HepG2 (cell line): ENCODE measurements at regions not wholly inside any gene's neighbourhood (a gene's known extent, or its start where the extent isn't known, plus 50 kb on each side); places are given as distances from the start of the nearest gene placed in this dataset.

Experiments
- ATAC-seq: fragments of 200-7000 bp; cut with Tn5 transposase; 3 replicates; pipeline ENCODE4 v1.9.1; 2020; ENCODE audit warnings: mild to moderate bottlenecking, moderate library complexity
- BruUV-seq: library from RNA; stranded (reverse); fragments of 400-500 nt; replicated peaks from 2 replicates; lab custom pipeline; 2021; lab: Mats Ljungman, UMichigan
- CTCF ChIA-PET: fragments of 300-600 bp; formaldehyde crosslinking; extraction: SDS; loops from one replicate; lab custom pipeline; 2021; ENCODE audit warnings: low total read pairs, inconsistent platforms, low intra/inter-chr PET ratio; lab: Yijun Ruan, JAX
- POLR2A ChIA-PET: fragments of 350-600 bp; sonication (Branson Sonifier 250); formaldehyde crosslinking; loops from one replicate; lab custom pipeline; 2020; ENCODE audit warnings: antibody characterized with exemption, inconsistent platforms; lab: Yijun Ruan, JAX
- DNase-seq: peaks from one replicate; pipeline ENCODE4 v3.0.0-alpha.2; 2015; ENCODE audit warnings: low spot score
- FAIRE-seq: peaks from 3 replicates; lab custom pipeline; 2011; peaks lifted over from hg19 to GRCh38; lab: Jason Lieb, UNC
- H2AFZ ChIP-seq: one replicate; pipeline ENCODE4 v1.6.1; 2011; ENCODE audit warnings: low read length, inconsistent platforms
- H3K27ac ChIP-seq: fragments of 300-600 bp; 3 replicates; pipeline ENCODE4 v1.8.0; 2011; ENCODE audit warnings: mixed run types, mild to moderate bottlenecking, mixed read lengths, low read length, inconsistent platforms; ENCODE audit not compliant: insufficient read depth; ENCODE audit errors: extremely low read length
- H3K27me3 ChIP-seq, 2 experiments: fragments of 200-600 bp in 1 of 2; 2 replicates in 1 of 2; 3 replicates in 1 of 2; pipeline versions ENCODE4 v1.6.0 to v1.8.0; 2011; ENCODE audit warnings: low read length in 2 of 2, mild to moderate bottlenecking in 2 of 2, moderate library complexity in 2 of 2, inconsistent platforms in 1 of 2; ENCODE audit not compliant: insufficient read depth in 2 of 2, control insufficient read depth in 1 of 2
- H3K36me3 ChIP-seq, 2 experiments: fragments of 200-600 bp in 1 of 2; replicated peaks in 1 of 2; 2 replicates in 1 of 2; 3 replicates in 1 of 2; pipeline versions ENCODE4 v1.5.1 to v1.8.0; 2011; ENCODE audit warnings: low read length in 2 of 2, inconsistent platforms in 1 of 2; ENCODE audit not compliant: insufficient read depth in 2 of 2, control insufficient read depth in 1 of 2
- H3K4me1 ChIP-seq: 2 replicates; pipeline ENCODE4 v1.5.1; 2012; ENCODE audit warnings: low read length, inconsistent platforms; ENCODE audit not compliant: insufficient read depth
- H3K4me2 ChIP-seq: 2 replicates; pipeline ENCODE4 v1.6.0; 2011; ENCODE audit warnings: low read depth, low read length, inconsistent platforms
- H3K4me3 ChIP-seq, 3 experiments: fragments of 200-600 bp in 1 of 3; sonication (generic), shearing (Covaris generic) in 1 of 3; replicated peaks in 1 of 3; 2 replicates each; pipeline ENCODE4 v1.5.1; 2011 to 2016; ENCODE audit warnings: low read length in 3 of 3, inconsistent platforms in 2 of 3, low read depth in 2 of 3, mild to moderate bottlenecking in 2 of 3, control low read depth in 1 of 3, mixed read lengths in 1 of 3; ENCODE audit not compliant: insufficient read depth in 1 of 3
- H3K79me2 ChIP-seq: one replicate; pipeline ENCODE4 v1.6.1; 2011; ENCODE audit warnings: low read length, inconsistent platforms; ENCODE audit not compliant: insufficient read depth
- H3K9ac ChIP-seq: 2 replicates; pipeline ENCODE4 v1.6.0; 2011; ENCODE audit warnings: mild to moderate bottlenecking, low read depth, low read length, inconsistent platforms; ENCODE audit not compliant: insufficient read depth
- H3K9me3 ChIP-seq: 2 replicates; pipeline ENCODE4 v1.5.1; 2012; ENCODE audit warnings: mild to moderate bottlenecking, low read length
- H4K20me1 ChIP-seq: 2 replicates; pipeline ENCODE4 v1.6.0; 2011; ENCODE audit warnings: inconsistent platforms, mild to moderate bottlenecking, low read length, moderate library complexity; ENCODE audit not compliant: insufficient read depth
- FOSL1 ChIP-seq: sonication (generic); formaldehyde crosslinking; IDR thresholded peaks from 2 replicates; pipeline ENCODE4 v1.9.0; 2021; ENCODE audit warnings: missing genetic modification reagents, borderline replicate concordance
- KDM2A ChIP-seq: sonication (generic); formaldehyde crosslinking; IDR thresholded peaks from 2 replicates; pipeline ENCODE4 v1.4.0; 2020; ENCODE audit warnings: low read depth, missing genetic modification reagents, borderline replicate concordance
- MXI1 ChIP-seq: IDR thresholded peaks from 3 replicates; pipeline ENCODE4 v1.6.1; 2012; ENCODE audit warnings: low read depth, low read length, inconsistent platforms, borderline replicate concordance
- NR2C2 ChIP-seq: sonication (generic); formaldehyde crosslinking; IDR thresholded peaks from 2 replicates; pipeline ENCODE4 v1.4.0; 2020; ENCODE audit warnings: missing genetic modification reagents, mild to moderate bottlenecking, moderate library complexity, borderline replicate concordance
- PREB ChIP-seq: sonication (generic); formaldehyde crosslinking; IDR thresholded peaks from 2 replicates; pipeline ENCODE4 v1.4.0; 2020; ENCODE audit warnings: missing genetic modification reagents
- SSRP1 ChIP-seq: IDR thresholded peaks from 2 replicates; pipeline ENCODE4 v1.6.1; 2016; ENCODE audit warnings: control low read depth
- ZHX1 ChIP-seq: sonication (generic); formaldehyde crosslinking; IDR thresholded peaks from 2 replicates; pipeline ENCODE4 v1.8.1; 2022; ENCODE audit warnings: low read depth, mild to moderate bottlenecking, missing genetic modification reagents
- ZNF280D ChIP-seq: sonication (generic); formaldehyde crosslinking; IDR thresholded peaks from 2 replicates; pipeline ENCODE4 v1.5.1; 2020; ENCODE audit warnings: mild to moderate bottlenecking, missing genetic modification reagents
- WGBS: methylation state at CpG from one replicate; pipeline ENCODE4 v1.1.6; 2017; ENCODE audit warnings: low lambda C conversion rate; 5-methylcytosine and 5-hydroxymethylcytosine counted together
- in situ Hi-C: cut with HindIII; loops from 2 replicates; pipeline ENCODE4 v1.10.0; 2017; ENCODE audit warnings: low pct_unique_long_range_greater_than_20kb; ENCODE audit not compliant: extremely low pct_ligation_motif_present
- intact Hi-C: fragments of 100-400 bp; cut with micrococcal nuclease; formaldehyde crosslinking; loops from one replicate; pipeline ENCODE4 v1.10.0; 2022; ENCODE audit not compliant: unreplicated experiment

GRCh38 chr4:31727030-31727429 is 1006.9 kb downstream of the PCDH7 start (continued):
- TF ChIP-seq MXI1 (no peak), ZNF280D (CRISPR knock-in tag) (no peak)

- intact Hi-C loops: no loop called here
- H3K27me3 ChIP-seq: no peaks in the 10 kb centered on the region
- POLR2A ChIA-PET: no interaction called here
- in situ Hi-C loops: no loop called here
- no peak for TF ChIP-seq ZHX1 (CRISPR knock-in tag)
- TF ChIP-seq PREB (CRISPR knock-in tag): no peak
- TF ChIP-seq NR2C2: no peak
- no peak for TF ChIP-seq SSRP1 (CRISPR knock-in tag)
- TF ChIP-seq FOSL1 (CRISPR knock-in tag): no peak
- no peak for TF ChIP-seq KDM2A (CRISPR knock-in tag)
- TF ChIP-seq, all 625 proteins: peak for 0
- H3K9me3 ChIP-seq: peaks cover 18% of the 10 kb centered on the region
- H2AFZ ChIP-seq: no peak overlapping the region
- H3K4me2 ChIP-seq: no peak overlapping the region
- no TSS peak for BruUV-seq
- CTCF ChIA-PET: no interaction called here
- no peaks in the 10 kb centered on the region for H3K36me3 ChIP-seq
- no peaks in the 10 kb centered on the region for H4K20me1 ChIP-seq
- DNase-seq (no peak), ATAC-seq (no peak), FAIRE-seq (no peak)
- H3K9ac ChIP-seq: no peak overlapping the region
- no peaks in the 10 kb centered on the region for H3K4me1 ChIP-seq
- 74% methylated on average over 3 of the region's 3 CpGs for WGBS
- no peak overlapping the region for H3K27ac ChIP-seq
- no peak overlapping the region for H3K4me3 ChIP-seq
- H3K79me2 ChIP-seq: no peaks in the 10 kb centered on the region
Observed at GRCh38 chr4:31735004-31735403, 1014.8 kb downstream of the PCDH7 start.
